Jurkat, Clone E6-1 (cell line): ENCODE measurements at regions not wholly inside any gene's neighbourhood (a gene's known extent, or its start where the extent isn't known, plus 50 kb on each side); places are given as distances from the start of the nearest gene placed in this dataset.

Experiments used
- DNase-seq: peaks from one replicate; pipeline ENCODE4 v3.0.0-alpha.2; 2011; ENCODE audit warnings: low read depth, low spot score
- H3K4me3 ChIP-seq: 2 replicates; pipeline ENCODE4 v1.5.1; 2011; ENCODE audit warnings: mild to moderate bottlenecking, low read length, control low read depth, moderate library complexity

DNA sequence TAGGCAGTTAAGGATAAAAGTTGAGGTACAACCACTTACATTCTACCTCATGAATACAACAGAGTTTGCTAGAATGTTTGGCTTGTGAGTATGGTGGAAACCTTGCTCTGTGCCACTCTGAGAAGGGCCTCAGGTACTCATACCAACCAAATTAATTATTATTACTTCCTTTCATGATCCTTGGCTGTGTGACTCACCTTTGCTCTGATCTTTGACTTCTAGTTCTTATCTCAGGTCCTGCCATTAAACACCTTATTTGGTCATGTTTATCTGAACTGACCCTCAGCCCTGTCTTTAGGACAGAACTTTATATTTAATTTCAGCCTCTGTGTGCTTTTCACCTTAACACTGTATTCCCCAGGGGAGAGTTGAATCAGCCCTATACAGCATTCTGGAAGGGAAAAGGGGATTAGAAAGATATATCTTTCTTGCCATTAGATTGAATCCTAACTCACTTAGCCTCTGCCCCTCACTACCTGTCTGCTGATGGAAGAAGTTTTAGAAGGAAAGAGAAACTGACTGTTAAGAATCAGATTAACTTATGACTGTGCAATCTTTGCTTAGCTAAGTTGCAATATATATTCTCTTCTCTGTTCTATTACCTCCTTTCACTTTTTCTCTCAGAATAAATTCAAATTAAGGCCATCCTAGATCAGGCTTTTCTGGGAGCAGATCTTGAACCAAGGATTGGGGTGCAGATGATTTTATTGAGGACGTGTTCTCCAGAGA is 260.4 kb upstream of the DPYD start:
- DNase-seq = no peak

DNA sequence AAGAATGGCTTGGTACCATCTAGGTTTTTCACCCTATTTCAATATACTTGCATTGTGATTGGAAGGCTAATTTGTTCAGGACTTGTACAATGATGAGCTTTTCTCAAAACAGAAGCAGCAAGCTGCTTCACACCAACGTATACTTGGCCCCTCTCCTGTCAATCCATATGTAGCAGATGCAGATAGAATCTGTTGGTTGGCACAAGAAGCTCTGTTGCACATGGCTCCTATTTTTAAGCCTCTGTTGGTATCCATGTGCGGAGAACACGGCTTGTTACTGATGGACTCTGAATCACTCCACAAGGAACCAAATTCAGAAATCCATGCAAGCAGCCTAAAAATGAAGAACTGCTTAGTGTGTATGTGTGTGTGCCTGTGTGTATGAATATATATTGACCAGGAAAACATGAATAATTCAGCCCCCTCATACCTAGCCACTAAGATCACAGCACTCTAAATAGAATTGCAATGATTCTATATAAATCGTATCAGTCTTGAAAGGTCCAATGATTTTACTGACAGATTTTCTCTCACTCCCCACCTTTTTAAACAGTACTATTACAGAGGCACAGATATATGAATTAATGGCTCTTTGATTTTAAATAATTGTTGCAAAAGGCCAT is 258.4 kb upstream of the DPYD start:
- H3K4me3 ChIP-seq = no peak overlapping the region
- no peak for DNase-seq

More for the DNA sequence above, 260.4 kb upstream of the DPYD start:
- H3K4me3 ChIP-seq = no peak overlapping the region

DNA sequence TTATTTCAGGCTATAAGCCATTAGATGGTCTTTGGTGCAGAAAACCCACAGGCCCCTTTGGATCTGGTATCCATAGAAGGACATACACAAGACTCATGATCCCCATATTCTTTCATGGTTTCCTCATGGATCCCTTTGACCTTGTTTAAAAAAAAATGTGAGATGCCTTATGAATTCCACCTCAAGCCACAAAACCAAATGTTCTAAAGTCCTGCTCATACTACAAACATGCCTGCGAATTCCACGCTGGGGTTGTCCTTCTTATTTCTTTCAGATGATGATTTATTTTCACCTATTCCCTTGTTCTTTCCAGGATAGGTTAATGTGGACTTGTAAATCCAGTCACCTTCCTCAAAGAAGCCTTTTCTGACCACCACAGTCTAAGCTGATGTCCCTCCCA is 256.9 kb upstream of the DPYD start:
- DNase-seq = no peak
- no peak overlapping the region for H3K4me3 ChIP-seq

DNA sequence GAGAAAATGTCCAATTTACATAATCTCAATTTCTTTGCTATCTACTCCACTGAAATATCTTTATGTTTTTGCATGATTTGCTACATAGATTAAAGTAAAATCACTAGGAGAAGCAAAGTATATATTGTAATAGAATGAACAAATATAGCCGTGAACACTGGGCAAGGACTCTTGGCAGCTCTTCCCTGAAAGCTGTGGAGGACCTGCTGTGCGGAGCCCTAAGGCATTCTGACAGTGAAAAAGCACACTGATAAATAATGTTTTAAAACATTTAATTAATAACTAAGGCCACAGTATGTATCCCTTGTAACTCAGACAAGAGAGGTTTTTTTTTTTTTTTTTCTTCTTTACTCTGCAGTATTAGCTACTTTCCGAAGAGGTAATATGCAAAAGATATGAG is 256.1 kb upstream of the DPYD start:
- DNase-seq = no peak
- no peak overlapping the region for H3K4me3 ChIP-seq

DNA sequence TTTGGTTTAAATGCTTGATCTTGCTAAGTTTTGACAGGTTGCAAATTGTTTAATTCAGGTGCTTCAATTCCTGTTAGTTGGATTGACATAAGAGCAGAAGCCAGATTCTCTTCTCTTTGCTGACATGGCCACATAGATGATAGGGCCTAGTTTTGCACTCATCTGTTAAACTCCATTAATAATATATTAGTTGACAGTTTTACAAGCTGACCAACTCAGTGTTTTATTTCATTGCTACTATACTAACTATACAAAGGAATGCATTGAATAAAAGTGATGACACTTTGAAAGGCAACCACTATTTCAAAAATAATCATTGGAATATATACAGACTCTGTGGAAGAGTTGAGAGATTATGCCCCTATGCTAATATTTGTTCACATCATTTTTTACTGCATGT is 255.6 kb upstream of the DPYD start:
- no peak for DNase-seq
- H3K4me3 ChIP-seq = no peak overlapping the region

DNA sequence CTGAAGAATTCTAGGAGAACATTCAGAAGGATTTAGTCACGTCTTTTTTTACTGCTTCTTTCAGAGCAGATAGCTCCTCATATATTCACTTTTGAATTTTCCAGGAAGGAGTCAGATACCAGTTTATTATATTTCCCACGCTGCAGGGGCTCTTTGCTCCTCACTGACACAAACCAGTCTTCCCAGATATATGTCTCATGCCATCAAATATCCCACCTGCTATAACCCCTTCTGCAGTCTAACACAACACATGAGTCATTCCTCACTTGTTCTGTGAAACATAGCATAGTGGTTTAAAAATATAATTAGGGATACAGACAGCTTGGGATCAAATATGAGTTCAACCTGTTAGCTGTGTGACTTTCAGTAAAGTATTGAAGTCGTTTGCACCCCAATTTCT is 251.7 kb upstream of the DPYD start:
- DNase-seq = no peak

DNA sequence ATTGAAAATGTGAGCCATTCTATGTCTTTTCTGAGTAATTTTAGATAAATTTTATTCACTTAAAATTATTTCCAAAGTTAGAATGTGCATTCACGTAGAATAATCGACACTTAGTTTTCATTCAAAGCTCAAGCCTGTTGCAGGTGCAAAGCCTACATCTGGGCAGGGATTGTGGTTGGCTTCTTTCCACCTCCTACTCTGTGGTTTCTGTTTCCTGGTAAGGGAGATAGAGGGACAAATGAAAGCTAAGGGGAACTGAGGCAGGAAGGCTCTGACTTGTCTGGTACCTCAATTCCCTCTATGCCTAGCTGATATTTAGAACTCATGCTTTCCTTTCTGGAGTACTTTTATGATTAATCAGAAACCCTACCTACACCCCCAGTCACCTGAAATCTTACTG is 251.2 kb upstream of the DPYD start:
- DNase-seq = peak; percentile 77
- H3K4me3 ChIP-seq = no peak overlapping the region

More for the DNA sequence above, 251.7 kb upstream of the DPYD start:
- no peak overlapping the region for H3K4me3 ChIP-seq

DNA sequence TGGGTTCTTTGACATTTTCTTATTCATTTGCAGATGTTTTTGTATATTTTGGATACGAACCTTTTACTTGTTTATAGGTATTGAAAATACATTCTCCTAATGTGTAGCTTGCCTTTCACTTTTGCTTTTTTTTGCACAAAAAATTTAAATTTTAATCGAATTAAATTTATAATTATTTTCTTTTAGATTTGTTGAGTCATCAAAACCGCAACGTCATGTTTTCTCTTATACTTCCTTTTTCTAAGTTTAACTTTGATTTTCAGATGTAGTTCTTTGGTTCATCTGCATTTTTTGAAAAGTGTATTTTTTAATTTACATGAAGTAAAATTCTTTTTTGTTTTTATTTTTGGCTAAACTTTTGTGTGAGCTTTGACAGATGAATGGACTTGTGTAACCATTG is 243.7 kb upstream of the DPYD start:
- no peak overlapping the region for H3K4me3 ChIP-seq
- no peak for DNase-seq

DNA sequence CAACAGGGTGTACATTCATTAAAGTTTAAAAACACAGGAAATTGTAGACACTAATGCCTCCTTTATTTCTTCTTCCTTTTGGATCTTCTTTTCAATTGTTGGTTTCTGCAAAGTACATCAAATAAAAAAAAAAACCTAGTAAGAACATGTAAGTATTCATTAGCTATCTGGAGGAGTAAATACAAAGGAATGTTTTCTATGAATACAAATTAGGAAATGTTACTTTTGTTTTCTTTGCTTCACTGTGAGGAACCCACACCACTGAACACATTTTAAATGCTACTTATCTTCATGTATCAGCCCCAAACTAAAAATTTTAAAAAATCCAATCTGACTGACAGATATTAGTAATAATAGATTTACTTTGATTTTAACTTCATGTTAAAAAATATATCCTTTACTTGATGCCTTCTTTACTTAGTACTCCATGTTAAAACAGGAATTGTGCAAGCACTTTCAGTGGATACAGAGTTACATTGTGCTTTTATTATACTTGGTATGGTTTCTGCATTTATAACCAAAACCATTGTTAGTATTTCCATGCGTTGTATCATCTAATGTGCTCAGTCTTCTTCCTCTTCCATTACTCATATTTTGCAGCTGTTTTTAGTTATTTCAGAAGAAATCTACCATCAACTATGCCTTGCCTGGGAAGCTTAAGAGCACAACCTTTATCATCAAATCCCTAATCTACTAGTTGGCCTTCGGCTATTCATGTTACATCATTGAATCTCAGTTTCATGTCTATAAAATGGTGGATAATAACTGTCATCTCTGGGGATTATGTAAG is 236.9 kb upstream of the DPYD start:
- H3K4me3 ChIP-seq = no peak overlapping the region
- no peak for DNase-seq

DNA sequence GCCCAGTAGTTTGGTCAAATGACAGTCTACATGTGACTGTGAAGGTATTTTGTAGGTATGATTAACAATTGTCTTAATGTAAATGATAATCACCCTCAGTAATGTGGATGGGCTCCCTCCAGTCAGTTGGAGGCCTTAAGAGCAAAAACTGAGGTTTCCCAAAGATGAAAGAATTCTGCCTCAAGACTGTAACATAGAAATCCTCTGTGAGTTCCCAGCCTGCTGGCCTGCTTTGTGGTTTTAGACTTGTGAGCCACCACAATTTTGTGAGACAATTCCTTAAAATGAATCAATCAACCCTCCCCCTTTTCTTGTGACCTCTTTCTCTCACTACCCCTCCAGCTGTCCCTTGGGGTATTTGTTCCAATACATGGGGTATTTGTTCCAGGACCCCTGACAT is 226.4 kb upstream of the DPYD start:
- no peak overlapping the region for H3K4me3 ChIP-seq
- no peak for DNase-seq

DNA sequence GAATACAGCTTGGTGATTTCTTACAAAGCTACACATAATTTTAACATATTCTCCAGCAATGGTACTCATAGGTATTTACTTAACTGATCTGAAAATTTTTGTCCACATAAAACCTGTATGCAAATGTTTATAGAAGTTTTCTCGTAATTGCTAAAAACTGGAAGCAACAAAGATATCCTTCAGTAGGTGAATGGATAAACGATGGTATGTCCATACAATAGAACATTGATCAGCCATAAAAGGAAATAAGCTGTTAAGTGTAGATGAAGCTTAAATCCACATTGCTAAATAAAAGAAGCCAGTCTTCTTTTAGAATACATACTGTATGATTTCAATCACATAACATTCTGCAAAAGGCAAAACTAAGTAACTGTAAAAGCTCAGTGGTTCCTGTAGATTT is 224.8 kb upstream of the DPYD start:
- no peak for DNase-seq
- H3K4me3 ChIP-seq = no peak overlapping the region

DNA sequence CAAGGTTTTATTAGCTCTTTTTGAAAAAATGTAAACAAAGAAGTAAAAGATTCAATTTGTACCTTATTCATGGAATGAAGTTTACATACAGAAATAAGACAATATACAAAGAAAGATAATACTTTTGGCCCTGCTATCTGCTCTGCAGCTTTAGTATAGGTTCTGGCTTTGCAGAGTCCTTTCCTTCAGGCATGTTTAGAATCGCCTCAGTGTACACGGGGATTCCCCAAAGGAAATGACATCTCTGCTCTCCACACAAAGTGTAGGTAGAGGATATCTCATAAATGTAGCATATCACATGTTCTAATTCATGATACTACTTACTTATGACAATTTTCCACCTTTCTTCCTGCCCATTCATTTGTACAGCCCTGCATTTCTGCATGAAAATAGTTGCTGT is 222.6 kb upstream of the DPYD start:
- no peak for DNase-seq
- H3K4me3 ChIP-seq = no peak overlapping the region

DNA sequence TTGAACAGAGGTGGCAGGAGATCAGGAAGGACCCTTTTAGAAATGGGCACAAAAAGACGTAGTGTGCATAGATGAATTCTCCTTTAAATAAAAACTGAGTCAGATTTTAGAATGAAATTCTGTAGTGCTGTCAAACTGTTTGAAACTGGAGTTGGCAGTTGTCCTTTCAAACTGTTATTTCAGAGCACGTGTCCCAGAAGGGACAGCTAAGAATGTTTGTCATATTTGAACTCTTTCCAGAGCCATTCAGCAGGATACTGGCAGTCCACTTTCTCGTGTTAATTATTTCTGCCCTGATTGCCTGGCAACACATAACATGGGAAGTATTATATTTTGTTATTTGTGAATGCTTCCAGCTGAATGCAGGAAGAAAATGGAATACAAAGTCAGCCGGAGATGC is 212.3 kb upstream of the DPYD start:
- DNase-seq = no peak
- no peak overlapping the region for H3K4me3 ChIP-seq

DNA sequence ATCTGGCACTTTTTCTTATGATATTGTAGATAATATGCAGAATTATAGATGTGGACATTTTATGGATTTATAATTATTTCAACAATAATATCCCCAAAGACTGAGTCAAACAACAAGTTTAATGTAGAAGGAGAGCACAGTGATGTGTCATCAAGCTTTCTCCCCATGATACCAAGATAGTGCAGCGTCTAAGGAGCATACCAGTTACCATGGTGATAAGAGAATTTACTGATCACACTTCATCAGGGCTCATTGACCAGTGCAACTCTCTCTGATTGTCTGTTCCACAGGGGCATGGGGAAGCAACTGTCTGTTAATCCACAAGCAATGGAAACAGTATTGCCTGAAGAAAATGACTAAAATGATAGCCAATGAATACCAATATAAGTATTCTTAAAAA is 209.6 kb upstream of the DPYD start:
- H3K4me3 ChIP-seq = no peak overlapping the region
- DNase-seq = no peak

DNA sequence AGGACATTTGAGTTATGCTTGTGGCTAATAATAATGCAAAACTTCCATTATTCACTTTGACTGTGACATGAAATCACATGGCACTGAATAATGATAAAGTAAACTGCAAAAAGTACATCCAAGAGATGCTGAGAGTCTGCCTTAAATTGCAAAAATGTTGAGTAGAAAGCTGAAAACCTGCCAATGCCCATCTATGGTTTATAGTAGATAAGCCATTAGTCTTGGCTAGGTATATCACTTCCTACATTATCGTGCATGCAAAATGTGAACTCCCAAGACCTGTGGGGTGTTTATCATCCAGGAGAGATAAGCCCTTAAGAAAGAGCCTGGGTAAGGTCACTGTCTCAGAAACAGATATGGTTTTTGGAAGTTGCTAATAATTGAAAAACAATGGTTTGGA is 208.7 kb upstream of the DPYD start:
- no peak for DNase-seq
- H3K4me3 ChIP-seq = no peak overlapping the region

DNA sequence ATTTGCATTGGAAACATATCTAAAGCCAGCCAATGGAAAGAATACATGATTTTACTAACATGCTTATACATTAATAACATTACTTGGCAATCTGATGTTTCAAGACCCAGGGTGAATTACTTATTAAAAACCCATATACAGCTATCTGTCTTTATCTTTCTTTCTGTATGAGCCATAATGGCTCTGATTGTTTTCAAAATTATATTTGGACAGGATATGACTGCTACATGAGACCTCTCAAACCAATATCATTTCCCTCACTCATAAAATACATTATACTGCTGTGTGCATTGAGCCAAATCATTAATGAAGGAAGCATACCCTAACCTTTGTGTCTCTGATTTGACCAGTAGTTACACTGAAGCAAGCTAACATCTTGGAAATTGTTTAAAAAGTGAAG is 205.9 kb upstream of the DPYD start:
- no peak overlapping the region for H3K4me3 ChIP-seq
- no peak for DNase-seq

DNA sequence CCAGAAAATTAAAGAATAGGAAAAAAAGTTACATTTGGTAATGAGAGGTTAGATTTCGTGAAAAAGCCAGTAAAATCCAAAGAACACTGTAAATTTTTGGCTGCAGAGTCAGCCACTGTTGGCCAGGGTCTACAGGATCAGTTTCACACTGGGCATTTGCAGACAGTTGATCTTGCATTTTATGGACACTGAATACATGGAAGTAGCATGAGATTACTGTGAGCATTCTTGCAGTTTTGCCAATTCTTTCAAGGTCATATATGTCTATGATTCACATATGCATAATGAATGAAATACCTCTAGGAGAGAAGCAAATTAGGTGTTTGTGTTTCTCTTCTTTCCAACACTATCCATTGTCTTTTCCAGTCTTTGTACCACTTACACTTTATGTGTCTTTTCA is 200.8 kb upstream of the DPYD start:
- H3K4me3 ChIP-seq = no peak overlapping the region
- DNase-seq = no peak

DNA sequence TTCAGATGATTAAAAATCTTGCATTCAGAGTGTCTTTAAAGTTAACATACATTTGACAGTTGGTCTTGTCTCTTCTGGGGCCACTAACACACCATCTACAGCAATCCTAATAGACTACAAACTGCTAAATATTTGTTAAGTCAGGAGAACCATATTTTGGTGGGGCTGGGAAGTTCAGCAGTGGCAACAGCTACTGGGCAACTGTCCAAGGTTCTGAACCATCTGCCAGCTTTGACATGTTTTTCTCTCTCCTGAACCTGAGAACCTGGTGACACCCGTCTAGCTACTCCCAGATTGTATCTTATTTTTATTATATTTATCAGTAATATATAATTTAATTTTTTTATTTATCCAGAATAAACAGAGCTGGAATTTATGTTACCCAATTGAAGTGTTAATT is 199.0 kb upstream of the DPYD start:
- DNase-seq = peak; percentile 5
- no peak overlapping the region for H3K4me3 ChIP-seq

DNA sequence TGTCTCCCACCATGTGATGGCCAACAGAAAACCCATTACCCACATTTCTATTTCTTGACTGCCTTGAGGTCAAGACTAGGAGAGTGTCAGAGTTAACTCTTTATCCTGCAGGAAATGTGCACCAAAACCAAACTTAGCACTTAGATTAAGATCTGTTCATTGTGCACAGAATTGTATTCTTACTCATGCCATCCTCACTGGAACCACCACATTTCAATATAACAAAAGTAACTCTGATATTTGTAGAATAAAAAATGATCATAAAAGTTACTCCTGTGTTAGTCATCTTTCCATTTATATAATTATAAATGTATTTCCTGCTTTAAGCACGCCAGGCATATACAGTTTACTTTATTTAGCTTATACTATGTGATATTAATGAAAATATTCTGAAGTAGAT is 193.0 kb upstream of the DPYD start:
- no peak overlapping the region for H3K4me3 ChIP-seq
- DNase-seq = no peak

DNA sequence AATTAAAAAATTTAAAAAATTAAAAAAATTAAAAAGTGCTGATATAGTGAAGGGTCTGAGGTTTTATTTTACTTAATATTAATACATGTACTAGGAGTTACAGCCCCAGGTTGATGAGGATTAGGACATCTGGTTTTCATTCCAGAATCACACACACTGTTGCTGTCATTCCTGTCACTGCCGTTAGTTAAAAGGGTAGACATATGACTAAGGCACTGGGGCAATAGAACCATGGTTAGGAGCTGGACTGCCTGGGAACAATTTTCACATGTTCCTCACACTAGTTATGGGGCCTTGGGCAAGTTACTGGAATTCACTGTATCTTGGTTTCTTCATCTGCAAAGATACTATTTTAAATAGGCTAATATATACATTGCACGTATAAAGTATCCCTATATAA is 191.8 kb upstream of the DPYD start:
- H3K4me3 ChIP-seq = no peak overlapping the region
- no peak for DNase-seq
